GM12875 (cell line): ENCODE measurements at regions not wholly inside any gene's neighbourhood (a gene's known extent, or its start where the extent isn't known, plus 50 kb on each side); places are given as distances from the start of the nearest gene placed in this dataset.

Source experiments
- H3K4me3 ChIP-seq: one replicate; pipeline ENCODE4 v1.5.1; 2011; ENCODE audit warnings: low read depth, low read length, control low read depth
- CTCF ChIP-seq: IDR thresholded peaks from 2 replicates; pipeline ENCODE4 v1.5.1; 2011; ENCODE audit warnings: low read depth, mild to moderate bottlenecking, control low read depth, inconsistent platforms, low read length, moderate library complexity, borderline replicate concordance; ENCODE audit not compliant: insufficient read depth

GRCh38 chr9:79135681-79136415 lies 435.9 kb upstream of the TLE4 start:
- no peak overlapping the region for H3K4me3 ChIP-seq

GRCh38 chr9:79140751-79141150 lies 431.0 kb upstream of the TLE4 start:
- no peak overlapping the region for H3K4me3 ChIP-seq
- TF ChIP-seq CTCF: no peak

More at GRCh38 chr9:79135681-79136415, 435.9 kb upstream of the TLE4 start:
- TF ChIP-seq CTCF: no peak

- no peak for TF ChIP-seq CTCF
- no peak overlapping the region for H3K4me3 ChIP-seq
These were observed 428.6 kb upstream of the TLE4 start for GRCh38 chr9:79143211-79143610.

- H3K4me3 ChIP-seq: no peak overlapping the region
- TF ChIP-seq CTCF: no peak
These were observed 426.3 kb upstream of the TLE4 start for GRCh38 chr9:79145442-79145841.

- TF ChIP-seq CTCF: no peak
- H3K4me3 ChIP-seq: no peak overlapping the region
These were observed 422.2 kb upstream of the TLE4 start for GRCh38 chr9:79149585-79149984.

GRCh38 chr9:79151791-79152190 lies 420.0 kb upstream of the TLE4 start:
- no peak for TF ChIP-seq CTCF
- H3K4me3 ChIP-seq: no peak overlapping the region

- no peak overlapping the region for H3K4me3 ChIP-seq
- no peak for TF ChIP-seq CTCF
These were observed 419.5 kb upstream of the TLE4 start for GRCh38 chr9:79152306-79152705.
